Embryonic facial prominence (tissue), 1 donor: ENCODE measurements at regions not wholly inside any gene's neighbourhood (a gene's known extent, or its start where the extent isn't known, plus 50 kb on each side); places are given as distances from the start of the nearest gene placed in this dataset.

Experiments
- DNase-seq: peaks from one replicate; pipeline ENCODE4 v3.0.0-alpha.2; 2016; ENCODE audit errors: extremely low spot score

DNA sequence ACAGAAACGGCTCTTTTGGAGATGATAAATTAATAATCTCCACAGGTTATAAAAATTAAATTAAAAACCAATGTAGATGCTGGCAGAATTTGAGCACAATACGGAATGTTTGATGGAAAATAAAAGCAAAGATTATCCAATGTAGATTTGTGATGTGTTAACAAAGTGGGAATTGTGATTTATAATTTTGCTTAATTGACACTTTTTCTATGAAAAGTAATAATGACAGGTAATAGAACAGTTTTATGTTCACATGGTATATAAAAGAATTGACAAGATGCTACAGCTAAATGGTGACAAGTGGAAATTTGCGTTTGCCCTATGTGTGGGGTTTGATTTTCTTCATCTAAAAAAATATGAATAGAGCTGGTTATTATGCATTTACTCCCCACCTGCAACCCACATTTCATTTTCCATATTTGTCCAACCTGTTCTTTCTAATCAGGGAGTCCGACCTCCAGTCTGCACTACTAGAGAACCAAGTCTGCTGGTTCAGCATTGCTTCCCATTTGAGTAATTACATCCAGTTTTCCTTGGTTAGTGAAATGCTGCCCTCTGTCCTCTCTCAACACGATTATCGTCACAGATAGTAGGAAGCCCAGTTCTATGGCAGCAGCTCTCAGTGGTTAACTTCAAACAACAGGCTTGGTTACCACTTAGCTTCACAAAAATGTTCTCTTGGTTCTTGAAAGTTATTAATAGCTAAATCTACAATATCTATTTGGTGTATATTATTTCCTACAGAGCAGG, 61.4 kb upstream of the SLITRK1 start:
- DNase-seq, result no peak

GRCh38 chr13:83941701-83942335, 59.5 kb upstream of the SLITRK1 start:
- DNase-seq, result no peak

- no peak for DNase-seq
Measured at GRCh38 chr13:83940742-83941141, 58.5 kb upstream of the SLITRK1 start.

GRCh38 chr13:83937579-83937978, 55.3 kb upstream of the SLITRK1 start:
- DNase-seq, result no peak

DNA sequence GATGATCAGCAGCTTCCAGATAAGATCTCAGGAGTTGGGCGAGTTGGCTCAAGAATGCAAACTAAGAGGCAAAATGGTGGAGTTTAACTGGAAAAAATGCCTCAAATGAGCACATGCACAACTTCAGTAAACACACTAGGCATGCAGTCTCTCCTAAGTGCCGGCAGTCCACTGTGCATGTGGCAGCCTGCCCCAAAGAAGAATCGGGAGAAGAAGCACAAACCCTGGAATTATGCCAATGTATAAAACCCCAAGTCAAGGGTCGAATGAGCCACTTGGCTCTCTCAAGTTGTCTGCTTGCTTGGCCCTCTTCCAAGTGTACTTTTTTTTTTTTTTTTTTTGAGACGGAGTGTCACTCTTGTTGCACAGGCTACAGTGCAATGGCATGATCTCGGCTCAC, 53.3 kb upstream of the SLITRK1 start:
- DNase-seq, result no peak
